ENCODE measurements at regions not wholly inside any gene's neighbourhood (a gene's known extent, or its start where the extent isn't known, plus 50 kb on each side); places are given as distances from the start of the nearest gene placed in this dataset.

- FAIRE-seq (no peak), DNase-seq (ENCODE audit: insufficient read length, low spot score) (peak; percentile 2)
Observed at GRCh38 chr9:26012797-26013196, 334.6 kb upstream of the TUSC1 start.

- FAIRE-seq = no peak
- DNase-seq (ENCODE audit: insufficient read length, low spot score) = no peak
Observed at GRCh38 chr9:25994605-25995004, 316.4 kb upstream of the TUSC1 start.

- DNase-seq (ENCODE audit: insufficient read length, low spot score) = no peak
- no peak for FAIRE-seq
Observed at GRCh38 chr9:25990376-25990775, 312.1 kb upstream of the TUSC1 start.

GRCh38 chr9:25975667-25976066, 297.4 kb upstream of the TUSC1 start:
- FAIRE-seq (no peak), DNase-seq (ENCODE audit: insufficient read length, low spot score) (no peak)

- DNase-seq (ENCODE audit: insufficient read length, low spot score) (peak; percentile 21), FAIRE-seq (no peak)
Observed at GRCh38 chr9:25964239-25964638, 286.0 kb upstream of the TUSC1 start.

- FAIRE-seq = no peak
- no peak for DNase-seq (ENCODE audit: insufficient read length, low spot score)
Observed at GRCh38 chr9:25960178-25960577, 281.9 kb upstream of the TUSC1 start.

GRCh38 chr9:25954209-25954608, 276.0 kb upstream of the TUSC1 start:
- FAIRE-seq (no peak), DNase-seq (ENCODE audit: insufficient read length, low spot score) (no peak)

- FAIRE-seq = no peak
Observed at GRCh38 chr9:25948182-25948581, 269.9 kb upstream of the TUSC1 start.

GRCh38 chr9:25939126-25939525, 260.9 kb upstream of the TUSC1 start:
- DNase-seq (ENCODE audit: insufficient read length, low spot score) (no peak), FAIRE-seq (no peak)

More at GRCh38 chr9:25948182-25948581, 269.9 kb upstream of the TUSC1 start:
- DNase-seq (ENCODE audit: insufficient read length, low spot score) = no peak

- no peak for DNase-seq (ENCODE audit: insufficient read length, low spot score)
- no peak for FAIRE-seq
Observed at GRCh38 chr9:25936031-25936430, 257.8 kb upstream of the TUSC1 start.

GRCh38 chr9:25935188-25935587, 256.9 kb upstream of the TUSC1 start:
- DNase-seq (ENCODE audit: insufficient read length, low spot score) = no peak
- no peak for FAIRE-seq

GRCh38 chr9:25918761-25919160, 240.5 kb upstream of the TUSC1 start:
- FAIRE-seq (no peak), DNase-seq (ENCODE audit: insufficient read length, low spot score) (no peak)

- no peak for FAIRE-seq
- no peak for DNase-seq (ENCODE audit: insufficient read length, low spot score)
Observed at GRCh38 chr9:25917731-25918362, 239.6 kb upstream of the TUSC1 start.

- DNase-seq (ENCODE audit: insufficient read length, low spot score) (no peak), FAIRE-seq (no peak)
Observed at GRCh38 chr9:25913806-25914205, 235.6 kb upstream of the TUSC1 start.

- DNase-seq (ENCODE audit: insufficient read length, low spot score) (no peak), FAIRE-seq (no peak)
Observed at GRCh38 chr9:25904701-25905100, 226.5 kb upstream of the TUSC1 start.

- DNase-seq (ENCODE audit: insufficient read length, low spot score) (no peak), FAIRE-seq (no peak)
Observed at GRCh38 chr9:25891527-25891926, 213.3 kb upstream of the TUSC1 start.

- DNase-seq (ENCODE audit: insufficient read length, low spot score) (no peak), FAIRE-seq (no peak)
Observed at GRCh38 chr9:25889661-25890060, 211.4 kb upstream of the TUSC1 start.

GRCh38 chr9:25876248-25876647, 198.0 kb upstream of the TUSC1 start:
- FAIRE-seq (no peak), DNase-seq (ENCODE audit: insufficient read length, low spot score) (no peak)

- DNase-seq (ENCODE audit: insufficient read length, low spot score) = no peak
- no peak for FAIRE-seq
Observed at GRCh38 chr9:25864509-25864908, 186.3 kb upstream of the TUSC1 start.

- DNase-seq (ENCODE audit: insufficient read length, low spot score) (no peak), FAIRE-seq (no peak)
Observed at GRCh38 chr9:25861421-25861820, 183.2 kb upstream of the TUSC1 start.

- DNase-seq (ENCODE audit: insufficient read length, low spot score) (no peak), FAIRE-seq (no peak)
Observed at GRCh38 chr9:25857147-25857546, 178.9 kb upstream of the TUSC1 start.

GRCh38 chr9:25850803-25851202, 172.6 kb upstream of the TUSC1 start:
- no peak for DNase-seq (ENCODE audit: insufficient read length, low spot score)
- FAIRE-seq = no peak

GRCh38 chr9:25845867-25846266, 167.6 kb upstream of the TUSC1 start:
- no peak for FAIRE-seq
- no peak for DNase-seq (ENCODE audit: insufficient read length, low spot score)

All from HTR-8/SVneo (cell line).